ENCODE measurements at regions not wholly inside any gene's neighbourhood (a gene's known extent, or its start where the extent isn't known, plus 50 kb on each side); places are given as distances from the start of the nearest gene placed in this dataset.
A peak's percentile ranks its signal among the peaks of the same experiment; 100 is the strongest.

DNA sequence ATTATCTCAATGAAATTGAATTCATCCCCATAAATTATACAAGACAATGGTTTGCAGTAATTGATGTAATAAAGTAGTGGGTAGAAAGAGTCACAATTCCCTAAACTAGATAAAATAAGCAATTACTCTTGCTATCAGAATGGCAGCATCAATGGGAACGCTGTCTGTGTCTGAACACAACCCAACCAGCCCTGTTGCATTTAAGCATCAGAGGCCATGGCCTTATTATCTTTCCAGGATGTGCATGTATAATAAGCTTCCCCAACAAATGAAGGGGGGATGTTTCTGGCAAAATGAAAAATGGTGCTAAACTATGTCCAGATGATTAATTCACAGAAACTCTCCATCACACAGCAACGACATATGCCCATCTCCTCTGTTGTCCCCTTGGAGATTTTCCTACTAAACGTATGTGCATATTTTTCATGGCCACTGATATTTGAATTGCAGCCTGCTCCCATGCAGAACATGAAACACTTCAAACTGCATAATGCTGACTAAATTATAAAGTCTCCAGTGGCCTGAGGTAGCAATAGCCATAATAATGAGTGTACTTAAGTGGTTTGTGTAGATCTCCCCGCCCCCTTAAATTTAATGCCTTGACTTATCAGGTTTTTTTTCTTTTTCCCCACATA, 306.9 kb upstream of the ADAMTS16 start:
- no peak for DNase-seq (ENCODE audit: low read depth)

DNA sequence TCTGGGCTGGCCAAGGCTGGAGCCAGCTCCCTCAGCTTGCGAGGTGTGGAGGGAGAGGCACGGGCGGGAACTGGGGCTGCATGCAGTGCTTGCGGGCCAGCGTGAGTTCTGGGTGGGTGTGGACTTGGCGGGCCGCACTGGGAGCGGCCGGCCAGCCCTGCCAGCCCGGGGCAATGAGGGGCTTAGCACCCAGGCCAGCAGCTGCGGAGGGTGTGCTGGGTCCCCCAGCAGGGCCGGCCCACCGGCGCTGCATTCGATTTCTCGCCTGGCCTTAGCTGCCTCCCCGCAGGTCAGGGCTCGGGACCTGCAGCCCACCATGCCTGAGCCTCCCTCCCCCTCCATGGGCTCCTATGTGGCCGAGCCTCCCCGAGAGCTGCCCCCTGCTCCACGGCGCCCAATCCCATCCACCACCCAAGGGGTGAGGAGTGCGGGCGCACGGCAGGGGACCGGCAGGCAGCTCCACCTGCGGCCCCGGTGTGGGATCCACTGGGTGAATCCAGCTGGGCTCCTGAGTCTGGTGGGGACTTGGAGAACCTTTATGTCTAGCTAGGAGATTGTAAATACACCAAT, 302.6 kb upstream of the ADAMTS16 start:
- DNase-seq (ENCODE audit: low read depth) = no peak

DNA sequence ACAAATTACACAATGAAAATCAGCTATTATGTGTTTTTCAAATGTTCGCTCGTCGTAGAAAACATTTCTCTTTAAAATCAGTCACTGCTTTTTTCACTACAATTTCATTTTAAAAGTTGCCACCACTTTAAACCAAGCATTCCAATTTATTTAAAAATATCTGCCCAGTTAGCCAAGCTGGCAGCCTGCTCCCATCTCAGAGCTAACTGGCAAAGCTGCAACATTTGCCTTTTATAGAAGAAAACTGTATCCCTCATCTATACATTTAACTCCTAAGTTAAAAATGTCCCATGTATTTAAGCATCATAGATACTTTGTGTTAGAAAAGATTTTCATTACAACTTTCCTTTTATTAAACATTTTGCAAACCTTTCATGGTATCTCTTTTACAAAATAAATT, 294.9 kb upstream of the ADAMTS16 start:
- DNase-seq (ENCODE audit: low read depth) = no peak

DNA sequence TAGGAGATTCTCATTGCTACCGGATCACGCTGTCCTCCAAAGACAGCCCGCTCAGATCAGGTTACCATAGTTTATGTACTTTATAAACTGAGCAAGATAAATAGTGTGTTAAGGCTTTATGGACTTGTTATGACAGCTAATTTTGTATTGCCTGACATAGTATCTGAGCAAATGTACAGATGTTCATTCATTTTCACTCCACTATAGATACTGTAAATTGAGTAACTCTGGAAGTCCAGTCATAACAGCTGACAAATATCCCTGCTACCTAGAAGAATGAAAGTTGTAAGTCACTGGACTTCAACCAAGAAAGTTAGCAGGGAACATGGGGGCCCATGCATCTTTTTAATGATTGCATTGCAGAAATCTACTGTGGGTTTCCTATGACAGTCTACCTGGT, 292.4 kb upstream of the ADAMTS16 start:
- no peak for DNase-seq (ENCODE audit: low read depth)

DNA sequence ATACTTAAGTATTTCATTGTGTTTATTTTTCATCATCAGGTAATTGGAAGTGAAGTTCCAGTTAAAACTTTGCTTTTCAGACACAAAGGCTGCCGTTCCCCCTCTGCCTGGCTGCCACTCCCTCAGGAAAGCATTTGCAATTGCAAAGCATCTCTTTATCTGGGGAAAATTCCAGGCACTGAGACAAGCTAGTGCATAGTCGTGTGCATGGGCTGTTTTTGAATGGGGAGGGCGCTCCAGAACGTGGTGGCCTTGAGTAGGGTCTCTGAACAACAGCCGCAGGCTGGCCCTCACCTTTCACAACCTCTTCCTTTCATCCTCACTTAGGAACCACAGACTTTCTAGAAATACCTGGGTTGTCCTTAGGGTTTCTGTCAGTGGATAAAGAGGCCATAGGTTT, 285.1 kb upstream of the ADAMTS16 start:
- no peak for DNase-seq (ENCODE audit: low read depth)

DNA sequence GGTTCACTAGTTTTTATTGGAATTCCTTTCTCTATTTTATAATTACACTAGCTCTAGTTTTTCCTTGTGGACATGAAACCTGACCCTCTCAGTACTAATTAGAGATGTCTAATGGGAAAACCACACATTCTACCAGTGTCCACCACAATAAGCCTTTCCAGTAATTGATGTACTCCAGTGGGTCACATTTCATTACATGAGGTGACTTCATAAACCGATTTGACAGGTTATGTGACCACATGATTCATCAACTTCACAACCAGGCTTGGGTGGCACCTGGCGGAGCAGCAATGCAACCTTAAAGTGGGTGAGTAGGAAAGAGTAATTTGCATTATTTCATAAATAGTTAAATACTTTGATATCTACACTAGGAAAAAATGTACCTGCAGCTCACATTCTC, 284.2 kb upstream of the ADAMTS16 start:
- DNase-seq (ENCODE audit: low read depth) = no peak

DNA sequence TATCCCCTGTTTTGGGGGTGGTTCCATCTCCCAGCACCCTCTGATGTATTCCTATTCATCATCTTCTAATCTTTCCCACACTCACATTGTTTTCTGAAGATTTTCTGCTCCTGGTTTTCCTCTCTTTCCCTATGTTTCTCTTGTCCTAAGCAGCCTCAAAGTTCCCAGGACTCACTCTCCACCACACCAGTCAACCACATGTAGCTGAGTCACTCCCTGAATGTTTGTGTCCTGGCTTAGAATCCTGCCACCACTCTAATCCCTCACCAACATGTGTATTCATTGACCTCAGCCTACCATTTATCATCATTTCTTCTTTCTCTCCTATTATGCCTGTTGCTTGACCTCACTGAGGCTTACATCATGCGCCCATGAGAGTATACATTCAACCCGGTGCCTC, 282.4 kb upstream of the ADAMTS16 start:
- DNase-seq (ENCODE audit: low read depth) = no peak

DNA sequence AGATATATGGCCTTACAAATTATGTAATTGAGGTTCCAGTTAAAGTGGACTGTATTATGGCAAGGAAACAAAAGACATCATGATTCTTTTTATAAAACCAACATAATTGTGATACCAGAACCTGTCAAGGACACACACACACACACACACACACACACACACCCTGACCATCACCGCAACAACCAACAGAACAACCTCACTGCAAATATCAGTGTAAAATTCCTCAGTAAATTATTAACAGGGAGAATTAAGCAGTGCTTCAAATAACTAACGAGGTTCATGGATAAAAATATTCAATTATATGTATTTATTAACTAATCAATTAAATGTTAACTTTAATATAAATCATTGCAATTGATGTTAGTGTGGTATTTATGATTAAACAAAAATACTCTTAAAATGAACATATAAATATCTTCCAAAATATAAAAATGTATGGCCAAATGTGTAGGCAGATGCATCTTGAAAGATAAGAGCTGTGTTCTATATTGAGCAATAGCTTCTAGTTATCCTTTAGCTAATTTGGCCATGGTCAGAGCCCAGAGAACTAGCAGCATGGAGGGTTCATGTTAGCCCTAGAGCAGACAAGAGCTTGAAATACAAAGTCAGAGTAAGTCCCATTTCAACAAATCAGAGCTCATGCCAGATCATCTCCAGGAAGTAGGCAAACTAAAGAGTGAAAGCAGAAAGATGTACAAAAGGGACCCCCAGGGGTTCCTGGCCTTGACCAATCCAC, 280.5 kb upstream of the ADAMTS16 start:
- no peak for DNase-seq (ENCODE audit: low read depth)

DNA sequence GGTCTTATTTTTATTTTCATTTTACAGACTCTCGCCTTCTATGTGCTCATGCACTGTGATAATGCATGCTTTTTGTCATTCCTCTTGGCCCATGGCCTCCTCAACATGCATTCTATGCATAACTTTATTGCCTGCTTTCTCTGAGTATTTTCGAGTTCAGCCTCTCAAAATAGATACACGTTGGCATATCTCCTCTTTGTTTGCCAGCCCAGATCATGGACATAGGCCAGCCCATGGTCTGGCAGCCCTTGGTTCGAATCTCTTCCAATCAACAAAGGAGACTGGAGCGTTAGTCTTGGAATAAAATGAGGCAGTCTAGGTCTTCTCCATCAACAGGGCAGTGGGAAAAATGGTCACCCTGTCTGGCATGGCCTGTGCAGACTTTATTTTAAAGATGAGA, 279.5 kb upstream of the ADAMTS16 start:
- DNase-seq (ENCODE audit: low read depth) = no peak

DNA sequence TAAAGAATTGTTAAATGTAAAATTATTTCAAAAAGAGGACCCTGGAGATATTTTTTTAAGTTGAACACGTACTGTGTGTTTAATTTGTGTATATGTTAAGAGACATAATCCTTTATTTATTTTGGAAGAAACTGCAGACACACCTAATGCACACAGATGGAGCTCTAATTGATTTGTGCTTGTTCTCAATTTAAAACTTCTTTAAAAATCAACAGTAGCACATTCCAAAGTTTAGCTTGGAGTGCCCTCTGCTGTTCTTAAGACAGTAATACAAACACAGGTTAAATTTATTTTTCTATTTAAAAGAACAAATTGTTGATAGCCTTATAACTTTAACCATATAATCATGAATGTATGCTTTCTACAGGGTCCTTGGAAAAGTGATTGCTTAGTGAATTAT, 277.6 kb upstream of the ADAMTS16 start:
- DNase-seq (ENCODE audit: low read depth) = no peak

DNA sequence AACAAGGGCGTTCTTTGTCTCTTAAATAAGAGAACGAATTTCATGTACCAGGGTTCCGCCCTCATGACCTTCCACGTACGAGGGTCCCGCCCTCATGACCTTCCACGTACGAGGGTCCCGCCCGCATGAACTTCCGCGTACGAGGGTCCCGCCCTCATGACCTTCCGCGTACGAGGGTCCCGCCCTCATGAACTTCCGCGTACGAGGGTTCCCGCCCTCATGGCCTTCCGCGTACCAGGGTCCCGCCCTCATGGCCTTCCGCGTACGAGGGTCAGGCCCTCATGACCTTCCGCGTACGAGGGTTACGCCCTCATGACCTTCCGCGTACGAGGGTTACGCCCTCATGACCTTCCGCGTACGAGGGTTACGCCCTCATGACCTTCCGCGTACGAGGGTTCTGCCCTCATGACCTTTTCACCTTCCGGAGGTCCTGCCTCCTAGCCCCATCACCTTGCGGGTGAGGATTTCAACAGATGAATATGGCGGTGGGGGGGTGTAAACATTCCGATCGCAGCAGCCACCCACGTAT, 273.9 kb upstream of the ADAMTS16 start:
- DNase-seq (ENCODE audit: low read depth) = no peak

DNA sequence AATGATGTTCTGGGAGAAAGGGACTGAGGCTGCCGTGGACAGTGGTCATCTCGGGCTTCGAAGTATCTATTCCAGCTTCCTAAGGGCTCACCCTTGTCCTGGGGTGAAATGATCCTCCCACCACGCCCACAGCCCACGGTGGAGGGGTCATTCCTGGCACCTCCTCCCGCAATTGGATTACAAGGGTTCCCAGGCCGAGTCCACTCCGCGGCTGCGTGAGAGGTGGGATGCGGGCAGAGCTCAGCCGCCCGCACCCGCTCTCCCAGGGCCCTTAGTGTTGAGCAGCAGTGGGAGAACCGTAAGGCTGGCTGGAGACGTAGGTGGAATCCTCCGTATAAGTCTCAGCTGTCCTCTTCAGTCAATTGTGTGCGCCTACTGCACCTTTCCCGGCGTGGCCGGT, 273.3 kb upstream of the ADAMTS16 start:
- no peak for DNase-seq (ENCODE audit: low read depth)

DNA sequence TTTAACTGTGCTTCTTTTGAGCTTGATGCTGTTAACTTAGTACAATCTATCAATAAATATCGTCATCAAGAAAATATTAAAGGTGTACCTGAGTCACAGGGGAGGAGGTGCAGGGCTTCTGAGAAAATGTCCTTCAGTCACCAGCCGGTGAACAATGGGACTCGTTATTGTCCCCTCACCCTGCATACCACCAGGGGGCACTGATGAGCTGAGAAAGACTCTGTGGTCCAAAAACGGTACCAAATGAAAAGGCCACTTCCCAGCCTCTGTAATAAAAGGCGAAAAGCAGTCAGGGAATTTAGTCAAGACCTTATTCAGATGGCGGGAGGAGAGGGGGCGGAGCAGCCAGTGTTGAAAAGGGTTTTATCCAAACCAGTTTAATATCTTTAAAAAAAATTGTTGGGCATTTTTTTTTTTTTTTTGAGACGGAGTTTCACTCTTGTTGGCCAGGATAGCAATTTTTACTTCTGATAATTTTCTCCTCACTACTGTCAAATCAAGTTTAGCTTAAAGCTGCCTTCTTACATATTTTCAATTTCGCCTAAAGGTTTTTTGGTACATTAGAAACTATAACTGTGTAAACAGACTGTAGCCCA, 271.9 kb upstream of the ADAMTS16 start:
- DNase-seq (ENCODE audit: low read depth) = peak; percentile 15

DNA sequence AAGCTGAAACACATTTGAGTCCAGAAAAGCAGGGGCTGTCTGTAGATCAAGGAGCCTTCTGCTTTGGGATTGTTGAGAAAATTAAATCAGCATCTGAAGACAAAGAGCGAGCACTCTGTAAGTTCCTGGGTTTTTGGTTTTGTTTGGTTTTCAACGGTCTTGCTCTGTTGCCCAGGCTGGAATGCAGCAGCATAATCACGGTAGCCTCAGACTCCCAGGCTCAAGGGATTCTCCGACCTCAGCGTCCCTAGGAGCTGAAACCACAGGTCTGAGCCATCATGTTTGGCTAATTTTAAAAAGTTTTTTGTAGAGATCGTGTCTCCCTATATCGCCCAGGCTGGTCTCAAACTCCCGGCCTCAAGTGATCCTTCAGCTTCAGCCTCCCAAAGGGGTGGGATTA, 266.5 kb upstream of the ADAMTS16 start:
- DNase-seq (ENCODE audit: low read depth) = no peak

DNA sequence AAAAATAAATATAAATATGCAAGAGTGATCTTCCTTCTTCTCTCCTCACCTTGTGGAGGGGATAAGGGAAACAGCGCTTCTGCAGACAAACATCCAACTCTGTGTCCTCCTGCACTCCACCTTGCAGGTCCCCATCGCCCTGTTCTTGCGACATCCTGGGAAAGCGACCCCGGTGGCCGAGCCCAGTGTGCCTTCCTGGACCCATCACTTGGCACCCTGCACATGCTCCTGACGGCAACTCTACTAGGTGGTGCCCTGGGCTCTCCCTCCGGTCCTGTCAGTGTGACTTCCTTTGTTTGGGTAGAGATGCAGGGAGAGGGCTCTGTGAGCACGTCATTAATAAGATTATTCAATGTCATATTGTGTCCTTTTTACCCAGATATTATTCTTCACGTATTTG, 266.0 kb upstream of the ADAMTS16 start:
- no peak for DNase-seq (ENCODE audit: low read depth)

DNA sequence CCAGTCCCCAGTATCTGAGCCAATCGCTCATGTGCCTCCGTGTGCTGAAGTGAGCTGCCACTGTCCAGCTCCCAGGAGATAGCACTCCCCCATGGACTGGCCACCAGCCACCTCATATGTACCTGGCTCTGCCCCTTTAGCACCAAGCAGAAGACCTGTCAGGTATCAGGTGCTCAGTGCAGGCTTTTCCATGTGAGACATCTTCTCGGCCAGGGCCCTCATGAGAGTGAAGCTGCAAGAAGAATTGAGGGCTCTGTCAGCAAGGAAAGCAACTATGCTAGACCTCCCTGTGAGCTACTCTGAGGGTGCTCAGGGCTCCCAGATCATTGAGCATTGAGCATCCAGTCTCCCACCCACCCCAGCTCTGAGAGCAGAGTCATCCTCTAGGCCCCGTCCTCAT, 264.2 kb upstream of the ADAMTS16 start:
- no peak for DNase-seq (ENCODE audit: low read depth)

DNA sequence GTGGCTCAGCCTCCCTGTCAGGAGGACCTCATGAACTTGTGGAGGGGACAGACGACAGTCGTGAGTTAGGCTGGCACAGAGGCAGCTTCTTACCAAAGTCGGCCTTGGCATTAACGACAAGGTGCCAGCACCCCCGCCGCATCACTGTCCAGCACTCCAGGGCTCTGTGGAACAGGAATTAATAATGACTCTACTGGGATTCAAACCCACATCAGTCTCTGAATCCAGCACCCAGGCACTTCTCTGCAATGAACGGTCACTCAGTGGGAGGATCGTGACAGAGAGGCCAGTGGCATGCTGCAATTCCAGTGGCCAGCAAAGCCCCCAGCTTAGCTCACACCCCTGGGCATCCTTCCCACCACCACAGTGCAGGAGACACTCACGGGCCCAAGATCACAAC, 263.3 kb upstream of the ADAMTS16 start:
- DNase-seq (ENCODE audit: low read depth) = no peak

DNA sequence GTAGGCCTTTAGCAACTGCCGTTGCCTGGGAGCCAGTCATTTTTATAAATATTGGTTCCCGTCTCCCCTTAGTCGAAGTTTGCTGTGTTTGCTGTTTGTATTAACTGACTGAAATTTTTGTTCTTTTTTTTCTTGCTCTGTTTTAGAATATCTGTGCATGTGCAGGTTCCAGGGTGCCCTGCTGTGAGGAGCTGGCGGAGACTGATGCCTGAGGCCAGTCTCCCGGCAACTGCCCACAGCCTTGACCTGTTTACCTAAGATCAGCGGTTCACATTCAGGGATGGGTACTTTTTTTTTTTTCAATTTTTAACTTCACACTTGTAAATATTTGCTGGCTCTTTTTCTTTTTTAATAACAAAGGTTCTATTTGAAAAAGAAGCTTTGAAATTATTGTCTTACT, 262.6 kb upstream of the ADAMTS16 start:
- DNase-seq (ENCODE audit: low read depth) = no peak

DNA sequence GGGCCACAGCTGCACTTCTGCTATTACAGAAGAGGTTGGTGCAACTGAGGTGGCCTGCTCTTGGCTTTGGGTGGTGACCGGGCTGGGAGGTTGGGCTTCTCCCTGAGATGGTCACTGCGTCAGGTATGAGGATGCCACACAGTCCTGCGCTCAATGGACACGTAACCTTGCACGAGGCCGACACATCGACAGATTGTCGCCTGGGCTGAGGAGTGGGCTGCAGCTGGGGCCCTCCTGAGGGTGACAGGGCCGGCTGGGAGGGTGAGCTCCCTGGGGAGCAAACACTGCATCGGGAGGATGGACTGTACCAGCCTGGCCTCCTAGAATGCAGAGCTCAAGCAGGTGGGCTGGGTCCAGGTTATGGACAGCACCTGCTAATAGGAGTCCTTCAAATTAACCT, 261.1 kb upstream of the ADAMTS16 start:
- no peak for DNase-seq (ENCODE audit: low read depth)

DNA sequence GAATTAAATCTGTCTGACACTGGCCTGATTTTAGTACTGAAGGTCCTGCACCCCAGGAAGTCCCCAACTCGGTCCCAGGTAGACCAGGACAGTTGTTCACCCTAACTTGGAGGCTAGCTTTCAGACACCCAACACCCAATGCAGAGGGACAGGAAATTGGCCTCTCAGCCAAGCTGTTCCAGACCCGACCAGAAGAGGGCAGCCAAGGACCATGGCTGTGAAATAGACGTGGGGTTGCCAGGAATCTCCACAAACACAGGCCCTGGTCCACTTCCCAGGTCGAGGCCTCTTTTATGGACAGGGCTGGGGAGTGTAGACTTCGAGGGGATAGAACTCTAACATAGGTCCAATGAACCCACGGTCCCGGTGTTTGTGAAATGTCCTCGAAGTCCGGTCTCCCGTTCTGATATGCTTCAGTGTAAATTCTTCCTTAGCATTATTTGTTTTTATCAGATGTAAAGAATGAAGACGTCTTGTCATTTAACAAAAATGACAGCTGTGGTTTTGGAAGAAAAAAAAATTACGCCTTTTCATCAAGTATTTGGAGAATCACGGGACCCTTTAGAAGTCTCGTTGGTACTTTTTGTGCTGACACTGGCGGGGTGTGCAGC, 260.3 kb upstream of the ADAMTS16 start:
- peak; percentile 11 for DNase-seq (ENCODE audit: low read depth)

DNA sequence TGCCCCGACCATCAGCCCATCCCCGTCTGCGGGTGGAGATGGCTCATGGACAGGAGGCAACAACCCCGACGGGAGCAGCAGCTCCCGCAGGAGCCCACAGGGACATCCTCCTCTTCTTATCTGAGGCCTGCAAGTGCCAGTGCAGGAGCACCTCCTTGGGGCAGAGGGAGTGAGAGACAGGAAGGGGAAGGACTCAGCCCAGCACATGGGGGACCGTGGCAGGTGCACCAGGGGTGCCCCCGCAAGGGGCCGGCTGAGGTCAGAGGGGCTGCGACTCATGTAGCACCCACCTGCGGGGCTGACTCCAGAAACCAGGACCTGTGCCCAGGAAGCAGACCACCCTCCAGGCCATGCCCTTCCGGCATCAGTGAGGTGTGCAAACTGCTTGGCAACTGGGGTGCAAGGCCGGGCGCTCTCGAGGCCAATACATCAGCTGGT, 259.8 kb upstream of the ADAMTS16 start:
- DNase-seq (ENCODE audit: low read depth) = no peak

DNA sequence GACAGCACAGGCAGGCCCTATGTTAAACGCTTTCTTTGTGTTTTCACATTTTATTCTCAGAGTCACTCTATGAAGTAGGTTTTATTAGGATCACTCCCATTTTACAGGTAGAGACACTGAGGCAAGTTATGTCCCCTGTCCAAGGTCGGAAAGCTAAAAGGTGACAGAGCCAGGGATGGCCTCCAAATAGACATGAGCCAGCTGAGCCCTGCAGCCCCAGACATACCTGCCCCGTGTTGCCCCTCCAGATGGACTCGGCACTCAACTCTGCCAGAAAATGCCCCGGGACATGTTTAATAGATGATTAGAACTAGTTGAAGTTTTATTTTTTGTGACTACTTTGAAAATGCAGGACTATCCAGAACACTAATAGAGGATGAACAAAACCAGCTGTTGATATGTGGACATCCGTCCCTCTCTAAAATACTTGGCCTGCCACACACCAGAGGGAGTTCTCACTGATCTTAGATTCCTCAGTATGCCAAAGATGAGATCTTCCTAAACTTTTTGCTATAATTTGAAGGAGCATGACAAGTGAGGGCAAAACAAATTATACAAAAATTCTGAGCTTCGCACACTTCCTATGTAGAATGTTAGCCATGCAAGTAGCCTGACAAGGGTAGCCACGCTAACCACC, 258.6 kb upstream of the ADAMTS16 start:
- DNase-seq (ENCODE audit: low read depth) = no peak
